Stomach (tissue), 8 donors: ENCODE measurements at regions not wholly inside any gene's neighbourhood (a gene's known extent, or its start where the extent isn't known, plus 50 kb on each side); places are given as distances from the start of the nearest gene placed in this dataset.

Experiments used
- DNase-seq, 2 donors: peaks; one replicate each; pipeline versions ENCODE4 v3.0.0 to v3.0.0-alpha.2; 2013 to 2019
- H3K27ac ChIP-seq, 5 donors: fragments of 200-600 bp in 4 of 5; sonication (generic) in 4 of 5; one replicate each; pipeline ENCODE4 v1.5.1; 2013 to 2019; ENCODE audit warnings: mild to moderate bottlenecking in 1 of 5, moderate library complexity in 1 of 5
- H3K27me3 ChIP-seq, 3 donors: fragments of 200-600 bp; sonication (generic); one replicate each; pipeline ENCODE4 v1.5.1; 2017 to 2019; ENCODE audit warnings: mixed run types in 1 of 3
- H3K36me3 ChIP-seq, 4 donors: fragments of 200-600 bp; sonication (generic); 1 replicate in 3 of 4; 2 replicates in 1 of 4; pipeline ENCODE4 v1.5.1; 2016 to 2019
- H3K4me1 ChIP-seq, 4 donors: fragments of 200-600 bp; sonication (generic); one replicate each; pipeline ENCODE4 v1.5.1; 2016 to 2019
- H3K4me3 ChIP-seq, 4 donors: fragments of 200-600 bp; sonication (generic) in 3 of 4; one replicate each; pipeline ENCODE4 v1.5.1; 2016 to 2019; ENCODE audit warnings: mild to moderate bottlenecking in 1 of 4
- H3K9me3 ChIP-seq, 4 donors: fragments of 200-600 bp; sonication (generic); one replicate each; pipeline ENCODE4 v1.5.1; 2016 to 2019
- CTCF ChIP-seq, 7 experiments: fragments of 450-650 bp in 4 of 7; fragments of 200-600 bp in 3 of 7; sonication (generic) in 3 of 7; IDR thresholded peaks; one replicate each; pipeline ENCODE4 v1.5.1; 2016 to 2019; ENCODE audit warnings: antibody characterized with exemption in 7 of 7, control low read depth in 2 of 7, mild to moderate bottlenecking in 1 of 7
- EP300 ChIP-seq: sonication (generic); formaldehyde crosslinking; IDR thresholded peaks from one replicate; pipeline ENCODE4 v1.6.1; 2017; ENCODE audit warnings: antibody characterized with exemption
- POLR2A ChIP-seq, 4 donors: fragments of 450-650 bp; IDR thresholded peaks; one replicate each; pipeline ENCODE4 v1.6.1; 2016; ENCODE audit warnings: antibody characterized with exemption in 4 of 4, control low read depth in 2 of 4, mild to moderate bottlenecking in 1 of 4, moderate library complexity in 1 of 4
- POLR2AphosphoS5 ChIP-seq, 3 donors: sonication (generic); formaldehyde crosslinking; IDR thresholded peaks; one replicate each; pipeline ENCODE4 v1.6.1; 2016; ENCODE audit warnings: antibody characterized with exemption in 3 of 3
- WGBS, 5 donors: extraction: QIAGEN DNeasy Blood & Tissue Kit in 3 of 5; methylation state at CpG; one replicate each; pipeline versions ENCODE4 v1.1.5 to v1.1.7; 2013 to 2018; 5-methylcytosine and 5-hydroxymethylcytosine counted together
- intact Hi-C: fragments of 100-400 bp; cut with DNase I; formaldehyde crosslinking; loops from one replicate; pipeline ENCODE4 v1.15.1; 2023; ENCODE audit warnings: low total_unique reads
- donor health status: healthy with polysubstance abuse.
- donor health status: Bipolar disorder and iron deficiency.
- donor health status: healthy.

GRCh38 chr5:13186177-13186576 is 758.3 kb downstream of the DNAH5 start:
- Histone ChIP-seq H3K36me3 (no peaks in the 10 kb centered on the region), H3K9me3 (no peaks in the 10 kb centered on the region), H3K27me3 (no peaks in the 10 kb centered on the region), H3K4me1 (no peaks in the 10 kb centered on the region), H3K27ac (no peak overlapping the region), H3K4me3 (no peak overlapping the region)
- TF ChIP-seq POLR2AphosphoS5 (IDR thresholded peaks at IDR 0.05) (no peak), POLR2A (IDR thresholded peaks at IDR 0.05) (no peak), EP300 (no peak), CTCF (IDR thresholded peaks at IDR 0.05) (no peak)
- intact Hi-C loops = no loop called here
- DNase-seq = peak in 1 of 2 donors; percentile 14
- 6 to 43% (median 31%) methylated on average over 1 of the region's 1 CpG for WGBS, 5 donors

GRCh38 chr5:13179407-13180087 is 764.9 kb downstream of the DNAH5 start:
- WGBS, 5 donors = 87 to 94% (median 89%) methylated on average over 5 of the region's 5 CpGs

GRCh38 chr5:13143630-13144029 is 800.9 kb downstream of the DNAH5 start:
- no peak for TF ChIP-seq EP300
- TF ChIP-seq POLR2A (IDR thresholded peaks at IDR 0.05) = no peak
- TF ChIP-seq CTCF (IDR thresholded peaks at IDR 0.05) = no peak
- no peak for TF ChIP-seq POLR2AphosphoS5 (IDR thresholded peaks at IDR 0.05)
- H3K27me3 ChIP-seq = no peaks in the 10 kb centered on the region
- intact Hi-C loops = no loop called here
- H3K36me3 ChIP-seq = no peaks in the 10 kb centered on the region
- H3K4me3 ChIP-seq = no peak overlapping the region
- WGBS, 5 donors = 67 to 89% (median 72%) methylated on average over 1 of the region's 1 CpG
- H3K9me3 ChIP-seq = no peaks in the 10 kb centered on the region
- H3K27ac ChIP-seq = no peak overlapping the region
- no peaks in the 10 kb centered on the region for H3K4me1 ChIP-seq
- DNase-seq = no peak

More at GRCh38 chr5:13179407-13180087, 764.9 kb downstream of the DNAH5 start:
- TF ChIP-seq CTCF (IDR thresholded peaks at IDR 0.05) = no peak
- TF ChIP-seq POLR2AphosphoS5 (IDR thresholded peaks at IDR 0.05) = no peak
- TF ChIP-seq EP300 = no peak
- TF ChIP-seq POLR2A (IDR thresholded peaks at IDR 0.05) = no peak
- Histone ChIP-seq H3K36me3 (no peaks in the 10 kb centered on the region), H3K4me1 (peaks cover 0 to 8% (median 0%) of the 10 kb centered on the region in 4 donors), H3K9me3 (no peaks in the 10 kb centered on the region), H3K4me3 (no peak overlapping the region), H3K27ac (no peak overlapping the region), H3K27me3 (no peaks in the 10 kb centered on the region)
- intact Hi-C loops = no loop called here
- DNase-seq = no peak

GRCh38 chr5:13143214-13143613 is 801.3 kb downstream of the DNAH5 start:
- Histone ChIP-seq H3K27ac (no peak overlapping the region), H3K36me3 (no peaks in the 10 kb centered on the region), H3K27me3 (no peaks in the 10 kb centered on the region), H3K4me3 (no peak overlapping the region), H3K9me3 (no peaks in the 10 kb centered on the region), H3K4me1 (no peaks in the 10 kb centered on the region)
- intact Hi-C loops = no loop called here
- DNase-seq = no peak
- TF ChIP-seq EP300 (no peak), CTCF (IDR thresholded peaks at IDR 0.05) (no peak), POLR2AphosphoS5 (IDR thresholded peaks at IDR 0.05) (no peak), POLR2A (IDR thresholded peaks at IDR 0.05) (no peak)
